ENCODE measurements at regions not wholly inside any gene's neighbourhood (a gene's known extent, or its start where the extent isn't known, plus 50 kb on each side); places are given as distances from the start of the nearest gene placed in this dataset.

DNA sequence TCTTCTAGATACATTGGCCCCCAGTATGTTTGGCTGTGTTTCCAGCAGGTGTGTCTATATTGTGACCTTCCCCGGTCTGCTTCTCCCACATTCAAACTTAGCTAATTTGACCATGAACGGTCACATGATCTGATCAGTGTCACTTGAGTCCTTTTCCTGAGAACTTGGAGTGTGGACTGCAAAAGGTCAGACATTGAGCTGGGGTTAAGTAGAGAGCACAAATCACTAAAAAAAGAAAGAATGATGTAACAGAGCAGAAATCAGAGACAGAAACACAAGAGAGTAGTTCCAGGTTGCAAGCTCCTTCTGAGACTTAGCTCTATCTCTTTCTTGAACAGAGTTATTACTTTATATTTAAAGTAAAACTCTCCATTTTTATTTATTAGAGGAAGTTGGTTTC lies 733.9 kb downstream of the CBLN4 start:
- H3K79me2 ChIP-seq (ENCODE audit: insufficient read depth, low read length): no peaks in the 10 kb centered on the region
- TF ChIP-seq CTCF (conservative IDR thresholded peaks at IDR 0.05; ENCODE audit: low read length) (no peak), EZH2phosphoT487 (IDR thresholded peaks at IDR 0.05; ENCODE audit: borderline replicate concordance) (no peak)
- no peaks in the 10 kb centered on the region for H4K20me1 ChIP-seq (ENCODE audit: insufficient read depth, low read length, poor library complexity, severe bottlenecking)
- no peak overlapping the region for H2AFZ ChIP-seq (ENCODE audit: low read length)
- H3K4me2 ChIP-seq (ENCODE audit: low read depth, low read length, poor library complexity, severe bottlenecking): no peak overlapping the region
- H3K27me3 ChIP-seq (ENCODE audit: insufficient read depth, low read length, poor library complexity, severe bottlenecking): no peaks in the 10 kb centered on the region
- H3K9ac ChIP-seq (ENCODE audit: low read depth, low read length, poor library complexity, severe bottlenecking): no peak overlapping the region
- no peaks in the 10 kb centered on the region for H3F3A ChIP-seq (ENCODE audit: low read depth)
- H3K4me1 ChIP-seq (ENCODE audit: insufficient read depth, low read length, poor library complexity, severe bottlenecking): no peaks in the 10 kb centered on the region
- no peak overlapping the region for H3K4me3 ChIP-seq (ENCODE audit: low read length, poor library complexity, severe bottlenecking)
- no peaks in the 10 kb centered on the region for H3K9me2 ChIP-seq (replicated peaks; ENCODE audit: low read depth, low read length)
- H3K36me3 ChIP-seq (ENCODE audit: insufficient read depth, low read length): no peaks in the 10 kb centered on the region
- no peaks in the 10 kb centered on the region for H3K9me3 ChIP-seq (ENCODE audit: insufficient read depth, low read depth, low read length)

DNA sequence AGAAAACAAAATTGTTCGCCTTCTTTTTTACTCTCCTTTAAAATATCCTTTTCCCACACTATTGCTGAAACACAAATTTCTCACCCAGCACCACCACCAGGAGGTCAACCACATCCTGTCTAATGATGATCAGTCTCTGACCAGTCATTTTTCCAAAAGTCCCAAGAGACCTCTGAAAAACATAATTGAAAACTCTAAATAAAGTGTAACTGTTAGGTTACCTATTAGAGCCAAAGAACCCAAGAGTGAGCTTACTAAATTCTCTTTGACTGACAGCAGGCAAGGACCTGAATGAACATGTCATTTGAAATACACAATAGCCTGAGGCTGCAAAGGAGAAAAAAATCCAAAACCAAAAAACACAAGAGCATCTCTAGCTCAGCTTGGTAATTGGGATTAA lies 735.4 kb downstream of the CBLN4 start:
- Histone ChIP-seq H3K9me3 (ENCODE audit: insufficient read depth, low read depth, low read length) (no peaks in the 10 kb centered on the region), H3K36me3 (ENCODE audit: insufficient read depth, low read length) (no peaks in the 10 kb centered on the region), H3K27me3 (ENCODE audit: insufficient read depth, low read length, poor library complexity, severe bottlenecking) (no peaks in the 10 kb centered on the region), H3K4me2 (ENCODE audit: low read depth, low read length, poor library complexity, severe bottlenecking) (no peak overlapping the region), H4K20me1 (ENCODE audit: insufficient read depth, low read length, poor library complexity, severe bottlenecking) (no peaks in the 10 kb centered on the region), H3K9ac (ENCODE audit: low read depth, low read length, poor library complexity, severe bottlenecking) (no peak overlapping the region), H3K79me2 (ENCODE audit: insufficient read depth, low read length) (no peaks in the 10 kb centered on the region), H3F3A (ENCODE audit: low read depth) (no peaks in the 10 kb centered on the region), H2AFZ (ENCODE audit: low read length) (no peak overlapping the region), H3K4me3 (ENCODE audit: low read length, poor library complexity, severe bottlenecking) (no peak overlapping the region), H3K9me2 (replicated peaks; ENCODE audit: low read depth, low read length) (no peaks in the 10 kb centered on the region), H3K4me1 (ENCODE audit: insufficient read depth, low read length, poor library complexity, severe bottlenecking) (no peaks in the 10 kb centered on the region)
- TF ChIP-seq EZH2phosphoT487 (IDR thresholded peaks at IDR 0.05; ENCODE audit: borderline replicate concordance) (no peak), CTCF (conservative IDR thresholded peaks at IDR 0.05; ENCODE audit: low read length) (no peak)

DNA sequence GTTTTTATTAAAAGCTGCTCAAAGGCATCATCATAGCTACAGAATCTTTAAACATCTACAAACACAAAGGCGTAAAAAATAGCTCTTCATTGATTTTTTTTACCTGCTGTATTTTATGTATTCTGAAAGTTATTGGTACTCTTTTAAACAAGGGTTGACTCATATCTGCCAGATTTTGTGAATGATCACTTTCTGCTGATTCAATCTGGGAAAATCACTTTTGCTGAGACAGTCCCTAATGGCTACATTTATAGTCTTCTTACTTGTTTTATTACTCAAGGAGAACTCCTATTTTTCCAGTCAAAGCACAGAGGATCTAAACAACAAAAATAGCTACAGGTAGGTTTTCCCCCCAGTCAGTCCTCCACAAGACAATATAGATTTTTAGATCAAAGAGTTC lies 739.0 kb downstream of the CBLN4 start:
- H4K20me1 ChIP-seq (ENCODE audit: insufficient read depth, low read length, poor library complexity, severe bottlenecking): no peaks in the 10 kb centered on the region
- no peaks in the 10 kb centered on the region for H3K9me3 ChIP-seq (ENCODE audit: insufficient read depth, low read depth, low read length)
- H2AFZ ChIP-seq (ENCODE audit: low read length): no peak overlapping the region
- no peaks in the 10 kb centered on the region for H3K36me3 ChIP-seq (ENCODE audit: insufficient read depth, low read length)
- no peaks in the 10 kb centered on the region for H3K79me2 ChIP-seq (ENCODE audit: insufficient read depth, low read length)
- H3K4me2 ChIP-seq (ENCODE audit: low read depth, low read length, poor library complexity, severe bottlenecking): no peak overlapping the region
- no peaks in the 10 kb centered on the region for H3K9me2 ChIP-seq (replicated peaks; ENCODE audit: low read depth, low read length)
- TF ChIP-seq CTCF (conservative IDR thresholded peaks at IDR 0.05; ENCODE audit: low read length): no peak
- no peak overlapping the region for H3K9ac ChIP-seq (ENCODE audit: low read depth, low read length, poor library complexity, severe bottlenecking)
- no peaks in the 10 kb centered on the region for H3F3A ChIP-seq (ENCODE audit: low read depth)
- H3K4me1 ChIP-seq (ENCODE audit: insufficient read depth, low read length, poor library complexity, severe bottlenecking): no peaks in the 10 kb centered on the region
- no peaks in the 10 kb centered on the region for H3K27me3 ChIP-seq (ENCODE audit: insufficient read depth, low read length, poor library complexity, severe bottlenecking)
- no peak overlapping the region for H3K4me3 ChIP-seq (ENCODE audit: low read length, poor library complexity, severe bottlenecking)
